HepG2 (cell line): ENCODE measurements at regions not wholly inside any gene's neighbourhood (a gene's known extent, or its start where the extent isn't known, plus 50 kb on each side); places are given as distances from the start of the nearest gene placed in this dataset.
A peak's percentile ranks its signal among the peaks of the same experiment; 100 is the strongest.

Experiments
- CTCF ChIP-seq: sonication (generic); formaldehyde crosslinking; IDR thresholded peaks from 2 replicates; pipeline ENCODE4 v1.5.0; 2020; ENCODE audit warnings: mild to moderate bottlenecking, missing genetic modification reagents, moderate library complexity
- ELF1 ChIP-seq: sonication (generic); formaldehyde crosslinking; IDR thresholded peaks from 2 replicates; pipeline ENCODE4 v1.4.0; 2020; ENCODE audit warnings: missing genetic modification reagents
- HOXA7 ChIP-seq: sonication (generic); formaldehyde crosslinking; IDR thresholded peaks from 2 replicates; pipeline ENCODE4 v1.8.1; 2022; ENCODE audit warnings: mild to moderate bottlenecking, missing genetic modification reagents, moderate library complexity
- NFE2L2 ChIP-seq: fragments of 150-350 bp; IDR thresholded peaks from 2 replicates; pipeline ENCODE4 v1.6.1; 2014; ENCODE audit warnings: low read length
- PAXIP1 ChIP-seq: sonication (generic); formaldehyde crosslinking; conservative IDR thresholded peaks from 2 replicates; pipeline ENCODE4 v1.4.0; 2020; ENCODE audit warnings: mild to moderate bottlenecking, missing genetic modification reagents, moderate library complexity
- RAD51 ChIP-seq: fragments of 450-650 bp; IDR thresholded peaks from 2 replicates; pipeline ENCODE4 v1.6.1; 2016; ENCODE audit warnings: borderline replicate concordance
- ZFX ChIP-seq: sonication (generic); formaldehyde crosslinking; IDR thresholded peaks from 2 replicates; pipeline ENCODE4 v1.4.0; 2020; ENCODE audit warnings: mild to moderate bottlenecking, low read depth, missing genetic modification reagents, moderate library complexity
- ZNF431 ChIP-seq: sonication (generic); formaldehyde crosslinking; IDR thresholded peaks from 2 replicates; pipeline ENCODE4 v1.9.0; 2022; ENCODE audit warnings: missing genetic modification reagents, low read depth, mild to moderate bottlenecking, borderline replicate concordance
- ZNF607 ChIP-seq: sonication (generic); formaldehyde crosslinking; IDR thresholded peaks from 2 replicates; pipeline ENCODE4 v1.5.1; 2020; ENCODE audit warnings: missing genetic modification reagents, mild to moderate bottlenecking, borderline replicate concordance
- ZSCAN21 ChIP-seq: sonication (generic); formaldehyde crosslinking; IDR thresholded peaks from 2 replicates; pipeline ENCODE4 v1.8.0; 2022; ENCODE audit warnings: mild to moderate bottlenecking, missing genetic modification reagents, moderate library complexity, borderline replicate concordance

- no peak for TF ChIP-seq ZNF431 (CRISPR knock-in tag)
- TF ChIP-seq ZNF607 (CRISPR knock-in tag), result no peak
- no peak for TF ChIP-seq HOXA7 (CRISPR knock-in tag)
- no peak for TF ChIP-seq ZSCAN21 (CRISPR knock-in tag)
- TF ChIP-seq CTCF, result peak; percentile 46
- no peak for TF ChIP-seq RAD51
- no peak for TF ChIP-seq ELF1 (CRISPR knock-in tag)
- peak; percentile 14; the same call in 1 of the 2 replicates for TF ChIP-seq ZFX (CRISPR knock-in tag)
- no peak for TF ChIP-seq PAXIP1 (CRISPR knock-in tag)
- TF ChIP-seq NFE2L2, result no peak
These were observed 134.2 kb downstream of the USP22 start for GRCh38 chr17:20908313-20909267.
